Activated naive CD4-positive, alpha-beta T cell treated with anti-CD3 and anti-CD28 coated beads, Interleukin-2, amount 10 ng/mL, durations not matched to agents 7 days and 5 days (primary cell): ENCODE measurements at regions not wholly inside any gene's neighbourhood (a gene's known extent, or its start where the extent isn't known, plus 50 kb on each side); places are given as distances from the start of the nearest gene placed in this dataset.

ENCODE experiments used
- CTCF ChIA-PET: fragments of 350-600 bp; sonication (Branson Sonifier 250); formaldehyde crosslinking; loops from one replicate; lab custom pipeline; 2021; ENCODE audit warnings: antibody characterized with exemption; lab: Charles Lee
- DNase-seq: peaks from one replicate; pipeline ENCODE4 v3.0.0-alpha.2; 2020
- H3K27ac Mint-ChIP-seq: one replicate; pipeline ENCODE4 v1.8.0; 2021; ENCODE audit warnings: mild to moderate bottlenecking, moderate library complexity, mixed read lengths
- H3K27me3 Mint-ChIP-seq: one replicate; pipeline ENCODE4 v1.8.0; 2021; ENCODE audit warnings: mild to moderate bottlenecking, mixed read lengths
- H3K36me3 Mint-ChIP-seq: one replicate; pipeline ENCODE4 v1.8.0; 2021; ENCODE audit warnings: mixed read lengths
- H3K4me1 Mint-ChIP-seq: one replicate; pipeline ENCODE4 v1.8.0; 2021; ENCODE audit warnings: mixed read lengths
- H3K4me3 Mint-ChIP-seq: one replicate; pipeline ENCODE4 v1.8.0; 2021; ENCODE audit warnings: mild to moderate bottlenecking, moderate library complexity, mixed read lengths
- H3K9me3 Mint-ChIP-seq: one replicate; pipeline ENCODE4 v1.8.0; 2021; ENCODE audit warnings: mixed read lengths

DNA sequence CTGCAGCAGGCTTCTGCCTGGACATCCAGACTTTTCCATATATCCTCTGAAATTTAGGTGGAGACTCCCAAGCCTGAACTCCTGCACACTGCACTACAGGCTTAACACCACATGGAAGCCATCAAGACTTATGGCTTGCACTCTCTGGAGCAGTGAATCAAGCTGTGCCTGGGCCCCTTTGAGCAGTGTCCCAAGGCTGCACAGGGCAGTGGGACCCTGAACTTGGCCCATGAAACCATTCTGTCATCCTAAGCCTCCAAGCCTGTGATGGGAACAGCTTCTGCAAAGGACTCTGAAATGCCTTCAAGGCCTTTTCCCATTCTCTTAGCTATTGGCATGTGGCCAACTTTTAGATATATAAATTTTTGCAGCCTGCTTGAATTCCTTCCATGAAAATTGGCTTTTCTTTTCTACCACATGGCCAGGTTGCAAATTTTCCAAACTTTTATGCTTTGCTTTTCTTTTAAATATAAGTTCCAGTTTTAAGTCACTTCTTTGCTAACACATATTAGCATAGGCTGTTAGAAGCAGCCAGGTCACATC lies 257.8 kb upstream of the DCBLD2 start:
- Mint-ChIP-seq H3K4me1 (no peaks in the 10 kb centered on the region), H3K4me3 (no peak overlapping the region), H3K9me3 (peaks cover 13% of the 10 kb centered on the region), H3K27me3 (no peaks in the 10 kb centered on the region), H3K27ac (no peak overlapping the region), H3K36me3 (no peaks in the 10 kb centered on the region)
- no peak for DNase-seq
- CTCF ChIA-PET, result no interaction called here

DNA sequence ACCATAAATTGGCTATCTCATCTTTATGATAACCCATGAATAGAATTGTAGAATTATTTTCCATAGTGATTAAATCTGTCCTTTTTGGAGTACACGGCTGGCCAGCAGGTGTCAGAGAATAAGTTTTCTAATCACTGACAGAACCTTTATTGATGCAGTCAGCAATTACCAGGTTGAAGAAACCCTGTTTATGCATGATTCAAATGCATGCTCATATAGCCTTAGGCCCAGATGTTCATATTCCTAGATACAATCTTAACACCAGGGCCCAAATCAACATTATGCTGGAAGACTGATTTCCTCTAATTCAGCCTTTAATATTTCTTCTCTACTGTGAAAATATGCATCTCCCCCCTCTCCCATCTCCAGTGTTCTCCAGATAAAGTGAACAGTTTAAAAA lies 243.5 kb upstream of the DCBLD2 start:
- no peaks in the 10 kb centered on the region for H3K4me1 Mint-ChIP-seq
- no peaks in the 10 kb centered on the region for H3K36me3 Mint-ChIP-seq
- CTCF ChIA-PET, result no interaction called here
- H3K27me3 Mint-ChIP-seq, result no peaks in the 10 kb centered on the region
- H3K9me3 Mint-ChIP-seq, result no peaks in the 10 kb centered on the region
- no peak for DNase-seq
- H3K4me3 Mint-ChIP-seq, result no peak overlapping the region
- no peak overlapping the region for H3K27ac Mint-ChIP-seq

DNA sequence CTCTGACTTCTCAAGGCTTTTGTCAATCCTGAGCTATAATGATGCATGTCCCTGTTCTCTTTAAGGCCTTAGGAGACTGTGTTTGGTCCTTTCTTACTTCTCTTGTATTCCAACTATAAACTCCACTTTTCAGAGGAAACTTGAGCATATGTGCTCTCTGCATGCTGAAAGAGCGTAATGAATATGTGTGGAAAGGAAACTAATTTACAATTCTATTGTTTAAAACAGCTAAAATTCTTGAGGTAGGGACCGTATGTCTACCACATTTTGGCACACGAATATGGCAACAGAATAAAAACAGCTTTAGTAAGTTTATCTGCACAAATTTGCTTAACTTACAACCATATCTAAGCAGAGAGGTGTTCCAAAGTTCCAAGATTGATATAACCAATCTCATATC lies 242.0 kb upstream of the DCBLD2 start:
- no peaks in the 10 kb centered on the region for H3K9me3 Mint-ChIP-seq
- CTCF ChIA-PET, result no interaction called here

DNA sequence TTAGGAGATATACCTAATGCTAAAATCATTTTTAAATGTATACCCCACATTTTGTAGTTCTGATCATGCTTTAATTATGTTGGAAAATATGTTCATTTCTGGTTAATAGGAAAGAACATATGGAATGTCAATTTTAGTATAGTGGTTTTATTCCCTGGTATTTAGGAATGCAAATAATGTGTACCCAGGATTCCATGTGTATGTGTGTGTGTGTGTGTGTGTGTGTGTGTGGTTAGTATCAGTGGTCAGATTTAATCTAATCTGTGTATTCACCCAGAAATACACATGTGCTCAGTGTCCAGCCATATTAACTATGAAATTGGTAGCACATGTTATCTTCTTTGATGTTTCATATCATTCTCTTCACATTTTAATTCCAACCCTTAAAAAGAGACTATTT lies 233.5 kb upstream of the DCBLD2 start:
- Mint-ChIP-seq H3K27ac (no peak overlapping the region), H3K27me3 (no peaks in the 10 kb centered on the region), H3K9me3 (peaks cover 2% of the 10 kb centered on the region), H3K4me3 (no peak overlapping the region), H3K36me3 (no peaks in the 10 kb centered on the region), H3K4me1 (no peaks in the 10 kb centered on the region)
- DNase-seq, result no peak
- CTCF ChIA-PET, result no interaction called here

More for the DNA sequence above, 242.0 kb upstream of the DCBLD2 start:
- Mint-ChIP-seq H3K27ac (no peak overlapping the region), H3K4me1 (no peaks in the 10 kb centered on the region), H3K36me3 (no peaks in the 10 kb centered on the region), H3K4me3 (no peak overlapping the region), H3K27me3 (no peaks in the 10 kb centered on the region)
- DNase-seq, result no peak

DNA sequence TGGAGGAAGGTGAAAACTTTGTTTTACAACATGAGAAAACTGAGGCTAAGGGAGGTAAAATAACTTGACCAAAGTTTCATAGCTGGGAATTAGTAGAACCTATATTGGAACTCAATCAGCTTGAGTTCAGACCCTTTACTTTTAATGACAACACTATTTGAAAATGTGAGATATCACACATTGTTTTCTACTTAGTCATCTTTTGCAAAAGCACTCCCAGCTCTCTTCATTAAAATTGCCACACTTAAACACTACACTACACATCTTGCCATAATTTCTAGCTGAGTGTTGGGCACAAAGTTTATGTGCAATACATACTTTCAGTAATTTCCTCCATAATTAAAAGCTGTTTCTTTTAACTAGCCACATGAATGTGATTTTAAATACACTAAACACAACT lies 230.4 kb upstream of the DCBLD2 start:
- CTCF ChIA-PET, result no interaction called here
- DNase-seq, result no peak

DNA sequence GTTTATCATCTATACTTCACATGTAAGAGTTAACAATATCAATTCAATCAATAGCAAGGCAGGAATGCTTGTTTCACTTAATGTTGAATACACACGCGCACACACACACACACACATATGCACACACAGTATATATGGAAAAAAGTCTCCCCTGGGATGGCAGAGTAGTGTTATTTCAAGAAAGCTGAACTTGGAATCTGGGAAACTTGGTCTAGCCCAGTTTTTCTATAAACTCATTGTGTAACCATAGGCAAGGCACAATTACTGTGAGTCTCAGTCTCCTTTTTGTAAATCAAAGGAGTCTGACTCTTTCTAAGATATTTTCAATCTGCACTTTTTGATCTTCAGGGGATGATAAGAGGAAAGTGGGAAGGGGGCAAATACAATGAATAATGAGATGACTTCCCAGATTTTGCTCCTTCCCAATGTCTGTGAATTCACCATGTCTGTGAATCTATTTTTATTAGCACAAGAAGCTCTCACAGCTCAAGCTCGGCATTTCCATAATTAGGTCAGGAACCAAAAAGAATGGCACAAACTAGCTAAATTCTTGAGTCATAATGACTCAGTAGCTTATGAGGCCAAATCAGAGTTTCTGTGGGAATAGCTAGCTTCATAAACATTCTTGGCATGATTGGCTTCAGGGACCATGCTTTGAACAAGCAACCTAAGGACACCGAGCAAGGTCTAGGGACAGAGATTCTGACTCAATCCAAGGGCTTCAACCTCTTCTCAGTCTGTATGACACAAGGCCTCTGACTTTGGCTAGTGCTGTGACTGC lies 227.4 kb upstream of the DCBLD2 start:
- Mint-ChIP-seq H3K9me3 (no peaks in the 10 kb centered on the region), H3K27ac (no peak overlapping the region), H3K36me3 (no peaks in the 10 kb centered on the region), H3K4me1 (no peaks in the 10 kb centered on the region), H3K4me3 (no peak overlapping the region), H3K27me3 (no peaks in the 10 kb centered on the region)
- CTCF ChIA-PET, result no interaction called here
- no peak for DNase-seq

More for the DNA sequence above, 230.4 kb upstream of the DCBLD2 start:
- no peak overlapping the region for H3K27ac Mint-ChIP-seq
- H3K9me3 Mint-ChIP-seq, result no peaks in the 10 kb centered on the region
- no peaks in the 10 kb centered on the region for H3K27me3 Mint-ChIP-seq
- H3K4me1 Mint-ChIP-seq, result no peaks in the 10 kb centered on the region
- H3K36me3 Mint-ChIP-seq, result no peaks in the 10 kb centered on the region
- no peak overlapping the region for H3K4me3 Mint-ChIP-seq

DNA sequence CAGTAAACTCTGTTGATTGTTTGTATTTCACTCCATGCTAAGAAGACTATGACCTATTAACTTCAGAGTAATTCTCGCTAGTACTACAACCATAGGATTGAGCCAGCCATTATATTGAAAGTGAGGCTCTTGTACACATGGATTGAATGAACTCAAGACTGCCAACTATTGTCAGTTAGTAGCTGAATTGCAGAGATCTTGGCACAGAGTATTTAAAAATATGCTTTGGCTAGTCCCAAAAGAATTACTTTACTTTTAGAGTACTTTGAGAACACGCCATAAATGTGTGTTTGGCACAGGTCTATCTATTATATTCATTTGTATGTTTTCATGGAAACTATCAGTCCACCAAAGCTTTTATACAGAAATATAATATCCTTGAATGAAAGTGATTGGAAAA lies 226.7 kb upstream of the DCBLD2 start:
- CTCF ChIA-PET, result no interaction called here
- no peak overlapping the region for H3K4me3 Mint-ChIP-seq
- H3K4me1 Mint-ChIP-seq, result no peaks in the 10 kb centered on the region
- no peak overlapping the region for H3K27ac Mint-ChIP-seq
- no peaks in the 10 kb centered on the region for H3K27me3 Mint-ChIP-seq
- H3K36me3 Mint-ChIP-seq, result no peaks in the 10 kb centered on the region
- no peaks in the 10 kb centered on the region for H3K9me3 Mint-ChIP-seq
- no peak for DNase-seq

DNA sequence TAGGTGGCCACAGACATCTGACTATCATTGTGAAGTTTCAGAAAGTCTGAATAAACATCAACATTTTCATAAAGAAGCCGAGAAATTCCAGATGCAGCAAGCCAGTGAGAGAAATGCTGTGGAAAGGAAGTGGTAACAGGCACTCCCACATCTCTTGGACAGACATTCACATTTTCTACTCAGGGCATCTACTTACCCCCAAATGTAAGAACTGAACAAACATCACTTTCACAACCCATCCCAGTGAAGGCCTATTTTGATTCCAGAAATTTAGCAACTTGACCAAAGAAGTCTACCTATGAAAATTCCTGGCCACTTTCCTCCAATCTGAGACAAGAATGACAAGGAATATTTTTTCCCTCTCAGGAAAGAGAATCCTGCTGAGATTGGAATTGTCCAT lies 224.8 kb upstream of the DCBLD2 start:
- no peak for DNase-seq
- H3K9me3 Mint-ChIP-seq, result no peaks in the 10 kb centered on the region
- H3K4me3 Mint-ChIP-seq, result no peak overlapping the region
- no peaks in the 10 kb centered on the region for H3K27me3 Mint-ChIP-seq
- no peaks in the 10 kb centered on the region for H3K4me1 Mint-ChIP-seq
- no peak overlapping the region for H3K27ac Mint-ChIP-seq
- no peaks in the 10 kb centered on the region for H3K36me3 Mint-ChIP-seq
- CTCF ChIA-PET, result no interaction called here

DNA sequence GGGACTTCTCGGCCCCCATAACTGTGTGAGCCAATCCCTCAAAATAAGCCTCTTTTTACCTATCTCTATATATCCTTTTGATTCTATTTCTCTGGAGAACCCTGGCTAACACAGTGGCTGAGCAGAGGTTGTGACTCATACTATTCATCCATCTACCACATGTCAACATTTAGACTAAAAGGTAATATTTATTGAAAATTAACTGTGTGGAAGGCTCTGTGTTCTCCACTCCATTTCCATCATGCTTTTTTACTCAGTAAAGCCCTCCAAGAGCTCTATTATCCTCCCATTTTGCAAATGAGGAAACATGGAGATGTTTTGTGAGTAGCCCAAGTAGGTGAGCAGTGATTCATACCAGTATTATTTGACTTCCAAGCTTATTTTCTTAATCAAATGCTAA lies 217.9 kb upstream of the DCBLD2 start:
- no peak overlapping the region for H3K27ac Mint-ChIP-seq
- CTCF ChIA-PET, result no interaction called here
- no peak for DNase-seq

DNA sequence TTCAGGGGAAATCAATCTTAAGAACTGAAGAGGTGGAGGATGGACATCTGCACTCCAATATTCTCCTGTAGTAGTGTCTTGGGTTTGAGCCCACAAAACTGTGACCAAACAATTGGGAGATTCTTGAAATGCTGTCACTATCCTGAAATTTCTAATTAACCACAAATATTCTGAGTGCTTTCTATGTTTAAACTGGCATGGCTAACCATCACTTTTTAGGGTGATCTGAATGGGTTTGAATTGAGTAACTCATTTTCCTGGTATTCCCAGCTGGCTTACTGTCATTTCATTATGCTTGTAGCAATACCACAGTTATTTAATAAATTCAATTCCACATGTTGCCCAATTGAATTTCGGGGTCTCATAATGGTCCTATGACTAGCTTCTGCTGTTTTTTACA lies 216.9 kb upstream of the DCBLD2 start:
- no peaks in the 10 kb centered on the region for H3K27me3 Mint-ChIP-seq
- no peak for DNase-seq
- H3K27ac Mint-ChIP-seq, result no peak overlapping the region
- CTCF ChIA-PET, result no interaction called here
- H3K4me1 Mint-ChIP-seq, result no peaks in the 10 kb centered on the region
- H3K4me3 Mint-ChIP-seq, result no peak overlapping the region
- H3K9me3 Mint-ChIP-seq, result no peaks in the 10 kb centered on the region
- H3K36me3 Mint-ChIP-seq, result no peaks in the 10 kb centered on the region

More for the DNA sequence above, 217.9 kb upstream of the DCBLD2 start:
- H3K4me3 Mint-ChIP-seq, result no peak overlapping the region
- H3K9me3 Mint-ChIP-seq, result no peaks in the 10 kb centered on the region
- H3K36me3 Mint-ChIP-seq, result no peaks in the 10 kb centered on the region
- no peaks in the 10 kb centered on the region for H3K27me3 Mint-ChIP-seq
- no peaks in the 10 kb centered on the region for H3K4me1 Mint-ChIP-seq

DNA sequence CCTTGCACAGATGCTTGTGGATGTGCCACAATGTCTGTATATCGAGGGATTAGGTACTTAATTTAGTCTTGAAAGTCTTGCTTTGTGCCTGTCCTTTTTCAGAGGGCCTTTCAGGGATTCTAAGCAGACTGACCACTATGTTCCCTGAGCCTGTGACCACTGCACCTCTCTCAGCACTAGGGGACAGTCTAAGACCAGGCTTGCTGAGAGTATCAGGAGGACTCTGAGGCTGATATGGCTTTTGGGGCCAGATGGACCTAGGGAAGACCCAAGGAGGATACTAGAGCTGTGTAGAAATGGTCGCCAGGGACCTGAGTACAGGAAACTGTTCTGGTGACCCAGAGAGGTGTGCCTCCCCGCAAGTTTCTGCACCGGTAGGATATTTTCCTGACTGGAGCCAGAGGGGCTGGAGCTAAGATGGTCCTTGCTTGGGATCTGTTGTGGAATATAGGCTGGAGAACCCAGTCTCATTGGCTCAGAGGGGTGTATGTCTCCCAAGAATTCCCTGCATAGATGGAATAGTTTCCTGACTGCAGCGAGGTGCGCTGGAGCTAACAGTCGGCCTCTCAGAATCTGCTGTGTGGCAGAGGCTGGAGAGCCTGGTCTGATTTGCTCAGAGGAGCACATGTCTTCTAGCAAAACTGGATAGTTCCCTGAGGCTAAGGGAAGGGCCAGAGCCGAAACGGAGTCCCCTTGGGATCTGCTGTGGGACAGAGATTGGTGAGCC lies 213.2 kb upstream of the DCBLD2 start:
- Mint-ChIP-seq H3K27ac (no peak overlapping the region), H3K4me1 (no peaks in the 10 kb centered on the region), H3K27me3 (no peaks in the 10 kb centered on the region), H3K9me3 (no peaks in the 10 kb centered on the region), H3K36me3 (no peaks in the 10 kb centered on the region), H3K4me3 (no peak overlapping the region)
- CTCF ChIA-PET, result no interaction called here
- no peak for DNase-seq

DNA sequence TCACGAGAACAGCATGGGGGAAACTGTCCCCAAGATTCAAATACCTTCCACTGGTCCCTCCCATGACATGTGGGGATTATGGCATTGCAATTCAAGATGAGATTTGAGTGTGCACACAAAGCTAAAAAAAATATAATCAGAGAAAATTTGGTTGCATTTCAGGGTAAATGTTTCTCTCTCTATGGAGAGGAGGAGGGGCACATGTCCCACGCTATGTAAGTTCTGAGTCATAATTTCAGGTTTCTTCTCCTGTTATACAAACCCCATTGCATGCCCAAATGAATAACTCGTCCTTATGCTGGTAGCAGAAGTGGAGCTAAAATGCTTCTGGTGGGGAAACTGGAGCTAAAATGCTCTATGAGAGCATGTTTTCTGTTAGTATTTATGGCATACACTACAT lies 209.7 kb upstream of the DCBLD2 start:
- H3K4me1 Mint-ChIP-seq, result no peaks in the 10 kb centered on the region
- H3K36me3 Mint-ChIP-seq, result no peaks in the 10 kb centered on the region
- H3K9me3 Mint-ChIP-seq, result no peaks in the 10 kb centered on the region
- no peaks in the 10 kb centered on the region for H3K27me3 Mint-ChIP-seq
- no peak overlapping the region for H3K4me3 Mint-ChIP-seq
- H3K27ac Mint-ChIP-seq, result no peak overlapping the region
- CTCF ChIA-PET, result no interaction called here
- no peak for DNase-seq

DNA sequence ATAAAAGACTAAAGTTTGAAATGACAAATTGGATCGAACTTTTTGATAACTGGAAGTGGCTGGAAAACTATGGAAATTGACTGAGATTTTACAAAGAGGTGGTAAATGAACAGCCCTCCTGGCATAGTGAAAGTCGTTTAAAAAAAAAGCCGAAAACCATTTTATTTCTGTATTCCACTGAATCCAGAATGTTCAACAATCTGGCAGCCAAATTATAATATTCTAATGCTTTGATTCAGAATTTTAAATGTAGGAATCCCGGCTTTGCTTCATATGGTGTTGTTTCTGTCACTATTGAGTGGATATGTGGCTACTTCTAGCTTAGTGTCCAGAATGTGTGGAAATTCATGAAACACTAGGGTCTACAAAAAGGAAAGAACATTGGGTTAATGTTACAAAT lies 208.9 kb upstream of the DCBLD2 start:
- no peaks in the 10 kb centered on the region for H3K36me3 Mint-ChIP-seq
- H3K27me3 Mint-ChIP-seq, result no peaks in the 10 kb centered on the region
- no peaks in the 10 kb centered on the region for H3K4me1 Mint-ChIP-seq
- H3K4me3 Mint-ChIP-seq, result no peak overlapping the region
- DNase-seq, result no peak
- H3K27ac Mint-ChIP-seq, result no peak overlapping the region
- H3K9me3 Mint-ChIP-seq, result no peaks in the 10 kb centered on the region
- CTCF ChIA-PET, result no interaction called here

DNA sequence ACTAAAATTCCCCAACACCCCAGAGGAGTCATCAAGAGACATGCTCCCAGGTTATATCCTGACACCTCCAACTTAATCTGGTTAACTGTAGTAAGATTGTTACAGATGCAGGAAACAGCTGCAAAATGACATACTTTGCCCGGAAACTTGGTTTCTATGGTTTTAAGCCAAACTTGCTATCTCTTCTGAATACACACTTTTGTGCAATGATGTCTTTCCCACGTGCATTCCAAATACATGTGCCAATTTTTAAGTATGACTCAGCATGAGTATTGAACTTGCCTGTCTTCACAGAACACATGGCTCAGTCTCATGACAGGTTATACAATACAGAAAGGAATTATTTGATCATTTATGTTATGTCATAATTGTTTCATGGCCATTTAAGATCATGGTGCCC lies 207.0 kb upstream of the DCBLD2 start:
- Mint-ChIP-seq H3K9me3 (no peaks in the 10 kb centered on the region), H3K27me3 (no peaks in the 10 kb centered on the region), H3K36me3 (no peaks in the 10 kb centered on the region), H3K27ac (no peak overlapping the region), H3K4me1 (no peaks in the 10 kb centered on the region), H3K4me3 (no peak overlapping the region)
- CTCF ChIA-PET, result interaction anchor here (0.6 kb wide), 1 partner anchor 105 kb away, joined by 3 read pairs; no protein-coding TSS in a partner anchor
- no peak for DNase-seq

DNA sequence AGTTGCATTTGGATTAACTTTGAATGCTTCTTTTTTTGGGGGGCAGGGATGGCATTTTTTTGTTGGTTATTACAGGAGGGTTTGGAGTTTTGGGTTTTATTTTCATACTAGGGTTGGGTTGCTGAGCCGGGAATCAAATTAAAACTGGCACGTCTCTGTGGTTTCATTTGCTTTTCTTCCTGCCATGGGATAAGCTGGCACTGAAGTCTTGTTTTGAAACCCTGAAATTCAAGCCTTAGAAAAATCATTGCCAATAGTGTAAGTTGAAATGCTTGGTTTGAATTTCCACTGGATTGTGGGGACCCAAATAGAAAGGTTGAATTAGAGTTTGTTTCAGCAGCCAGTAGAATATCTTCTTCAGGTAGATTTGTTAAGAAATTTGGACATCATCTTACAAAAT lies 193.1 kb upstream of the DCBLD2 start:
- no peaks in the 10 kb centered on the region for H3K9me3 Mint-ChIP-seq
- no peak overlapping the region for H3K27ac Mint-ChIP-seq
- CTCF ChIA-PET, result no interaction called here
- DNase-seq, result no peak
- H3K27me3 Mint-ChIP-seq, result peaks cover 4% of the 10 kb centered on the region
- H3K4me3 Mint-ChIP-seq, result no peak overlapping the region
- H3K36me3 Mint-ChIP-seq, result no peaks in the 10 kb centered on the region
- no peaks in the 10 kb centered on the region for H3K4me1 Mint-ChIP-seq
